Stimulated activated effector memory CD8-positive, alpha-beta T cell treated with anti-CD3 and anti-CD28 coated beads, Interleukin-12 subunit alpha, Interleukin-12 subunit beta, amount 100 ng/mL, for 72 hours (primary cell): ENCODE measurements at regions not wholly inside any gene's neighbourhood (a gene's known extent, or its start where the extent isn't known, plus 50 kb on each side); places are given as distances from the start of the nearest gene placed in this dataset.
"Not testable (repeated sequence)": the region's sequence is repeated elsewhere in the genome, so short reads cannot be mapped to it uniquely, and the experiment has no call there.

ENCODE experiments used
- ATAC-seq: fragments of 150-1000 bp; cut with Tn5 transposase; 2 replicates; pipeline ENCODE4 v1.10.0; 2021
- DNase-seq, 2 donors: peaks; one replicate each; pipeline ENCODE4 v3.0.0; 2021 to 2022; ENCODE audit warnings: low spot score in 2 of 2
- H3K27ac Mint-ChIP-seq: one replicate; pipeline ENCODE4 v1.8.0; 2022; ENCODE audit warnings: mild to moderate bottlenecking, mixed read lengths
- H3K36me3 Mint-ChIP-seq: one replicate; pipeline ENCODE4 v1.8.0; 2022; ENCODE audit warnings: mild to moderate bottlenecking, mixed read lengths
- H3K4me1 Mint-ChIP-seq: one replicate; pipeline ENCODE4 v1.8.0; 2022; ENCODE audit warnings: mixed read lengths
- H3K4me3 Mint-ChIP-seq: one replicate; pipeline ENCODE4 v1.8.0; 2022; ENCODE audit warnings: mild to moderate bottlenecking, mixed read lengths
- H3K9me3 Mint-ChIP-seq: one replicate; pipeline ENCODE4 v1.8.0; 2022; ENCODE audit warnings: mixed read lengths

GRCh38 chr4:24352112-24352511 lies 232.2 kb downstream of the DHX15 start:
- Mint-ChIP-seq H3K4me3 (no peak overlapping the region), H3K9me3 (no peaks in the 10 kb centered on the region), H3K36me3 (no peaks in the 10 kb centered on the region), H3K27ac (no peak overlapping the region), H3K4me1 (no peaks in the 10 kb centered on the region)
- no peak for ATAC-seq
- DNase-seq, result no peak

- DNase-seq, ATAC-seq, H3K36me3 Mint-ChIP-seq, H3K4me3 Mint-ChIP-seq, H3K9me3 Mint-ChIP-seq, H3K4me1 Mint-ChIP-seq, H3K27ac Mint-ChIP-seq: not testable (repeated sequence)
Measured at GRCh38 chr4:24349168-24349996, 235.0 kb downstream of the DHX15 start.

GRCh38 chr4:24339260-24339659 lies 245.1 kb downstream of the DHX15 start:
- no peaks in the 10 kb centered on the region for H3K36me3 Mint-ChIP-seq
- peaks cover 6% of the 10 kb centered on the region for H3K9me3 Mint-ChIP-seq
- H3K4me3 Mint-ChIP-seq, result no peak overlapping the region
- DNase-seq (no peak), ATAC-seq (no peak)
- H3K27ac Mint-ChIP-seq, result no peak overlapping the region
- no peaks in the 10 kb centered on the region for H3K4me1 Mint-ChIP-seq

- no peaks in the 10 kb centered on the region for H3K36me3 Mint-ChIP-seq
- DNase-seq (no peak), ATAC-seq (no peak)
- no peak overlapping the region for H3K27ac Mint-ChIP-seq
- no peak overlapping the region for H3K4me3 Mint-ChIP-seq
- H3K4me1 Mint-ChIP-seq, result no peaks in the 10 kb centered on the region
- peaks cover 6% of the 10 kb centered on the region for H3K9me3 Mint-ChIP-seq
Measured at GRCh38 chr4:24337451-24338190, 246.7 kb downstream of the DHX15 start.

- ATAC-seq, result no peak
- H3K4me3 Mint-ChIP-seq, result no peak overlapping the region
Measured at GRCh38 chr4:24335616-24336015, 248.7 kb downstream of the DHX15 start.

GRCh38 chr4:24334906-24335305 lies 249.4 kb downstream of the DHX15 start:
- no peak for DNase-seq
- Mint-ChIP-seq H3K36me3 (no peaks in the 10 kb centered on the region), H3K9me3 (peaks cover 6% of the 10 kb centered on the region), H3K27ac (no peak overlapping the region), H3K4me3 (no peak overlapping the region), H3K4me1 (no peaks in the 10 kb centered on the region)
- no peak for ATAC-seq

More at GRCh38 chr4:24335616-24336015, 248.7 kb downstream of the DHX15 start:
- peaks cover 6% of the 10 kb centered on the region for H3K9me3 Mint-ChIP-seq
- no peak overlapping the region for H3K27ac Mint-ChIP-seq
- DNase-seq, result no peak
- no peaks in the 10 kb centered on the region for H3K36me3 Mint-ChIP-seq
- no peaks in the 10 kb centered on the region for H3K4me1 Mint-ChIP-seq

- ATAC-seq (no peak), DNase-seq (no peak)
- Mint-ChIP-seq H3K36me3 (no peaks in the 10 kb centered on the region), H3K4me1 (no peaks in the 10 kb centered on the region), H3K27ac (no peak overlapping the region), H3K4me3 (no peak overlapping the region), H3K9me3 (peaks cover 5% of the 10 kb centered on the region)
Measured at GRCh38 chr4:24330573-24330972, 253.8 kb downstream of the DHX15 start.

GRCh38 chr4:24330172-24330571 lies 254.2 kb downstream of the DHX15 start:
- no peak for ATAC-seq
- DNase-seq, result no peak
- H3K27ac Mint-ChIP-seq, result no peak overlapping the region

GRCh38 chr4:24328711-24329110 lies 255.6 kb downstream of the DHX15 start:
- no peak overlapping the region for H3K4me3 Mint-ChIP-seq
- H3K27ac Mint-ChIP-seq, result no peak overlapping the region
- H3K36me3 Mint-ChIP-seq, result no peaks in the 10 kb centered on the region
- peaks cover 10% of the 10 kb centered on the region for H3K9me3 Mint-ChIP-seq
- no peaks in the 10 kb centered on the region for H3K4me1 Mint-ChIP-seq
- ATAC-seq (no peak), DNase-seq (no peak)

More at GRCh38 chr4:24330172-24330571, 254.2 kb downstream of the DHX15 start:
- H3K36me3 Mint-ChIP-seq, result no peaks in the 10 kb centered on the region
- H3K9me3 Mint-ChIP-seq, result peaks cover 5% of the 10 kb centered on the region
- no peaks in the 10 kb centered on the region for H3K4me1 Mint-ChIP-seq
- no peak overlapping the region for H3K4me3 Mint-ChIP-seq

- no peak overlapping the region for H3K27ac Mint-ChIP-seq
- no peaks in the 10 kb centered on the region for H3K36me3 Mint-ChIP-seq
- H3K9me3 Mint-ChIP-seq, result peaks cover 11% of the 10 kb centered on the region
- no peaks in the 10 kb centered on the region for H3K4me1 Mint-ChIP-seq
- DNase-seq (no peak), ATAC-seq (no peak)
- no peak overlapping the region for H3K4me3 Mint-ChIP-seq
Measured at GRCh38 chr4:24328310-24328709, 256.0 kb downstream of the DHX15 start.

- no peak overlapping the region for H3K4me3 Mint-ChIP-seq
- no peaks in the 10 kb centered on the region for H3K4me1 Mint-ChIP-seq
- no peak overlapping the region for H3K27ac Mint-ChIP-seq
- ATAC-seq (no peak), DNase-seq (no peak)
- no peaks in the 10 kb centered on the region for H3K36me3 Mint-ChIP-seq
- H3K9me3 Mint-ChIP-seq, result peaks cover 9% of the 10 kb centered on the region
Measured at GRCh38 chr4:24322995-24323394, 261.4 kb downstream of the DHX15 start.

- no peak for ATAC-seq
- Mint-ChIP-seq H3K4me1 (no peaks in the 10 kb centered on the region), H3K4me3 (no peak overlapping the region), H3K27ac (no peak overlapping the region), H3K36me3 (no peaks in the 10 kb centered on the region), H3K9me3 (peaks cover 9% of the 10 kb centered on the region)
- DNase-seq, result no peak
Measured at GRCh38 chr4:24322511-24322910, 261.8 kb downstream of the DHX15 start.

GRCh38 chr4:24321616-24322015 lies 262.7 kb downstream of the DHX15 start:
- Mint-ChIP-seq H3K4me3 (no peak overlapping the region), H3K27ac (no peak overlapping the region), H3K9me3 (peaks cover 9% of the 10 kb centered on the region), H3K36me3 (no peaks in the 10 kb centered on the region), H3K4me1 (no peaks in the 10 kb centered on the region)
- no peak for ATAC-seq
- no peak for DNase-seq

- no peak overlapping the region for H3K4me3 Mint-ChIP-seq
- ATAC-seq (no peak), DNase-seq (no peak)
- peaks cover 9% of the 10 kb centered on the region for H3K9me3 Mint-ChIP-seq
- no peaks in the 10 kb centered on the region for H3K36me3 Mint-ChIP-seq
- no peaks in the 10 kb centered on the region for H3K4me1 Mint-ChIP-seq
- no peak overlapping the region for H3K27ac Mint-ChIP-seq
Measured at GRCh38 chr4:24321131-24321530, 263.2 kb downstream of the DHX15 start.

- peaks cover 6% of the 10 kb centered on the region for H3K9me3 Mint-ChIP-seq
- H3K4me1 Mint-ChIP-seq, result no peaks in the 10 kb centered on the region
- ATAC-seq, result no peak
- no peak overlapping the region for H3K27ac Mint-ChIP-seq
- H3K4me3 Mint-ChIP-seq, result no peak overlapping the region
- DNase-seq, result no peak
- no peaks in the 10 kb centered on the region for H3K36me3 Mint-ChIP-seq
Measured at GRCh38 chr4:24319387-24319786, 265.0 kb downstream of the DHX15 start.

- peaks cover 3% of the 10 kb centered on the region for H3K9me3 Mint-ChIP-seq
- H3K4me1 Mint-ChIP-seq, result no peaks in the 10 kb centered on the region
- DNase-seq (no peak), ATAC-seq (no peak)
- H3K4me3 Mint-ChIP-seq, result no peak overlapping the region
- no peaks in the 10 kb centered on the region for H3K36me3 Mint-ChIP-seq
- no peak overlapping the region for H3K27ac Mint-ChIP-seq
Measured at GRCh38 chr4:24315056-24315455, 269.3 kb downstream of the DHX15 start.
